NCI-H774 (cell line): ENCODE measurements at regions not wholly inside any gene's neighbourhood (a gene's known extent, or its start where the extent isn't known, plus 50 kb on each side); places are given as distances from the start of the nearest gene placed in this dataset.

Experiments used
- DNase-seq: peaks from one replicate; lab custom pipeline; 2025; lab: John Stamatoyannopoulos, UW

GRCh38 chr19:31981545-31981944, 363.9 kb upstream of the ZNF507 start:
- DNase-seq = no peak

- DNase-seq = no peak
Observed at GRCh38 chr19:31983647-31984046, 361.8 kb upstream of the ZNF507 start.

GRCh38 chr19:31985001-31985605, 360.3 kb upstream of the ZNF507 start:
- no peak for DNase-seq

- DNase-seq = no peak
Observed at GRCh38 chr19:31986951-31987350, 358.5 kb upstream of the ZNF507 start.

GRCh38 chr19:31988256-31988655, 357.2 kb upstream of the ZNF507 start:
- no peak for DNase-seq

GRCh38 chr19:31991984-31992655, 353.3 kb upstream of the ZNF507 start:
- DNase-seq = no peak

GRCh38 chr19:31992750-31993149, 352.7 kb upstream of the ZNF507 start:
- DNase-seq = no peak

- no peak for DNase-seq
Observed at GRCh38 chr19:31995546-31995945, 349.9 kb upstream of the ZNF507 start.

- DNase-seq = no peak
Observed at GRCh38 chr19:32010071-32010470, 335.3 kb upstream of the ZNF507 start.

- no peak for DNase-seq
Observed at GRCh38 chr19:32012206-32012605, 333.2 kb upstream of the ZNF507 start.

GRCh38 chr19:32012886-32013631, 332.4 kb upstream of the ZNF507 start:
- DNase-seq = no peak

GRCh38 chr19:32017176-32017953, 328.0 kb upstream of the ZNF507 start:
- DNase-seq = no peak

- DNase-seq = no peak
Observed at GRCh38 chr19:32018014-32018413, 327.4 kb upstream of the ZNF507 start.

- DNase-seq = no peak
Observed at GRCh38 chr19:32020538-32020937, 324.9 kb upstream of the ZNF507 start.

- no peak for DNase-seq
Observed at GRCh38 chr19:32022044-32022640, 323.3 kb upstream of the ZNF507 start.

- DNase-seq = no peak
Observed at GRCh38 chr19:32022731-32023563, 322.5 kb upstream of the ZNF507 start.

GRCh38 chr19:32023564-32023832, 321.9 kb upstream of the ZNF507 start:
- DNase-seq = no peak

GRCh38 chr19:32029235-32029634, 316.2 kb upstream of the ZNF507 start:
- DNase-seq = no peak

- DNase-seq = no peak
Observed at GRCh38 chr19:32032561-32032960, 312.8 kb upstream of the ZNF507 start.

- DNase-seq = no peak
Observed at GRCh38 chr19:32035626-32036025, 309.8 kb upstream of the ZNF507 start.
